H1 (cell line): ENCODE measurements at regions not wholly inside any gene's neighbourhood (a gene's known extent, or its start where the extent isn't known, plus 50 kb on each side); places are given as distances from the start of the nearest gene placed in this dataset.

ENCODE experiments used
- CREB1 ChIP-seq: IDR thresholded peaks from 2 replicates; pipeline ENCODE4 v1.6.1; 2012; ENCODE audit warnings: inconsistent platforms

- TF ChIP-seq CREB1 = no peak
Measured at GRCh38 chr14:98931911-98932310, 340.1 kb downstream of the BCL11B start (continued).
